Neural crest cell (in vitro differentiated cells): ENCODE measurements at regions not wholly inside any gene's neighbourhood (a gene's known extent, or its start where the extent isn't known, plus 50 kb on each side); places are given as distances from the start of the nearest gene placed in this dataset.

Experiments used
- DNase-seq: peaks from one replicate; pipeline ENCODE4 v3.0.0; 2021; ENCODE audit warnings: low read depth, mixed read lengths, low spot score
- H3K27ac Mint-ChIP-seq: one replicate; pipeline ENCODE4 v1.8.0; 2021; ENCODE audit warnings: mild to moderate bottlenecking, mixed read lengths; ENCODE audit not compliant: unreplicated experiment
- H3K27me3 Mint-ChIP-seq: 2 replicates; pipeline ENCODE4 v1.8.0; 2021; ENCODE audit warnings: low read depth, mild to moderate bottlenecking, mixed read lengths
- H3K36me3 Mint-ChIP-seq: 2 replicates; pipeline ENCODE4 v1.8.0; 2021; ENCODE audit warnings: low read depth, mild to moderate bottlenecking, mixed read lengths
- H3K4me1 Mint-ChIP-seq: 2 replicates; pipeline ENCODE4 v1.8.0; 2021; ENCODE audit warnings: mixed read lengths
- H3K4me3 Mint-ChIP-seq: one replicate; pipeline ENCODE4 v1.8.0; 2021; ENCODE audit warnings: mild to moderate bottlenecking, mixed read lengths
- H3K9me3 Mint-ChIP-seq: 2 replicates; pipeline ENCODE4 v1.8.0; 2021; ENCODE audit warnings: mixed read lengths
- CTCF ChIP-seq: fragments of 200-600 bp; sonication (generic); conservative IDR thresholded peaks from 2 replicates; pipeline ENCODE4 v1.5.0; 2021; ENCODE audit warnings: antibody characterized with exemption, mild to moderate bottlenecking

- H3K36me3 Mint-ChIP-seq: no peaks in the 10 kb centered on the region
- no peak overlapping the region for H3K27ac Mint-ChIP-seq
- peaks cover 12% of the 10 kb centered on the region for H3K4me1 Mint-ChIP-seq
- no peak for TF ChIP-seq CTCF
- H3K27me3 Mint-ChIP-seq: no peaks in the 10 kb centered on the region
- H3K4me3 Mint-ChIP-seq: no peak overlapping the region
- no peak for DNase-seq
- no peaks in the 10 kb centered on the region for H3K9me3 Mint-ChIP-seq
Measured at GRCh38 chr6:33869826-33870423, 66.1 kb upstream of the MLN start.

GRCh38 chr6:33869121-33869520 is 65.3 kb upstream of the MLN start:
- Mint-ChIP-seq H3K4me1 (peaks cover 12% of the 10 kb centered on the region), H3K4me3 (no peak overlapping the region), H3K27ac (no peak overlapping the region), H3K27me3 (no peaks in the 10 kb centered on the region), H3K36me3 (no peaks in the 10 kb centered on the region), H3K9me3 (no peaks in the 10 kb centered on the region)
- no peak for TF ChIP-seq CTCF
- DNase-seq: no peak

- no peaks in the 10 kb centered on the region for H3K36me3 Mint-ChIP-seq
- TF ChIP-seq CTCF: no peak
- no peak overlapping the region for H3K4me3 Mint-ChIP-seq
- no peaks in the 10 kb centered on the region for H3K27me3 Mint-ChIP-seq
- no peak for DNase-seq
- H3K9me3 Mint-ChIP-seq: no peaks in the 10 kb centered on the region
- peaks cover 12% of the 10 kb centered on the region for H3K4me1 Mint-ChIP-seq
- H3K27ac Mint-ChIP-seq: no peak overlapping the region
Measured at GRCh38 chr6:33868141-33868540, 64.3 kb upstream of the MLN start.

- no peaks in the 10 kb centered on the region for H3K9me3 Mint-ChIP-seq
- H3K36me3 Mint-ChIP-seq: no peaks in the 10 kb centered on the region
- peaks cover 3% of the 10 kb centered on the region for H3K27me3 Mint-ChIP-seq
Measured at GRCh38 chr6:33865478-33866077, 61.8 kb upstream of the MLN start.

GRCh38 chr6:33863723-33864440 is 60.1 kb upstream of the MLN start:
- peaks cover 1% of the 10 kb centered on the region for H3K4me1 Mint-ChIP-seq
- H3K4me3 Mint-ChIP-seq: no peak overlapping the region
- peak overlapping the region; percentile 4 for H3K27ac Mint-ChIP-seq
- H3K9me3 Mint-ChIP-seq: no peaks in the 10 kb centered on the region
- no peak for TF ChIP-seq CTCF
- peaks cover 3% of the 10 kb centered on the region for H3K27me3 Mint-ChIP-seq
- H3K36me3 Mint-ChIP-seq: no peaks in the 10 kb centered on the region
- no peak for DNase-seq

More at GRCh38 chr6:33865478-33866077, 61.8 kb upstream of the MLN start:
- Mint-ChIP-seq H3K27ac (no peak overlapping the region), H3K4me3 (no peak overlapping the region), H3K4me1 (peaks cover 12% of the 10 kb centered on the region)
- no peak for TF ChIP-seq CTCF
- no peak for DNase-seq
